Uterus (tissue), 3 donors: ENCODE measurements at regions not wholly inside any gene's neighbourhood (a gene's known extent, or its start where the extent isn't known, plus 50 kb on each side); places are given as distances from the start of the nearest gene placed in this dataset.

Source experiments
- DNase-seq, 2 donors: peaks; one replicate each; pipeline ENCODE4 v3.0.0-alpha.2; 2019 to 2020
- H3K27ac ChIP-seq, 2 donors: fragments of 200-600 bp; sonication (generic); 1 replicate in 1 of 2; 2 replicates in 1 of 2; pipeline ENCODE4 v1.5.1; 2016 to 2018
- H3K27me3 ChIP-seq, 2 donors: fragments of 200-600 bp; sonication (generic); one replicate each; pipeline ENCODE4 v1.5.1; 2018 to 2019; ENCODE audit warnings: control low read depth in 1 of 2
- H3K36me3 ChIP-seq, 2 donors: fragments of 200-600 bp; sonication (generic); one replicate each; pipeline ENCODE4 v1.5.1; 2019; ENCODE audit warnings: control low read depth in 1 of 2
- H3K4me1 ChIP-seq, 2 donors: fragments of 200-600 bp; sonication (generic); one replicate each; pipeline ENCODE4 v1.5.1; 2018 to 2019; ENCODE audit warnings: control low read depth in 1 of 2
- H3K4me3 ChIP-seq, 2 donors: fragments of 200-600 bp; sonication (generic); 1 replicate in 1 of 2; 2 replicates in 1 of 2; pipeline ENCODE4 v1.5.1; 2018 to 2019; ENCODE audit warnings: mild to moderate bottlenecking in 1 of 2
- H3K9me3 ChIP-seq, 2 donors: fragments of 200-600 bp; sonication (generic); one replicate each; pipeline ENCODE4 v1.5.1; 2019; ENCODE audit warnings: control low read depth in 1 of 2
- CTCF ChIP-seq, 4 experiments: fragments of 200-600 bp in 2 of 4; fragments of 450-650 bp in 2 of 4; sonication (generic) in 2 of 4; IDR thresholded peaks; one replicate each; pipeline ENCODE4 v1.5.1; 2016 to 2019; ENCODE audit warnings: antibody characterized with exemption in 4 of 4, mild to moderate bottlenecking in 2 of 4, moderate library complexity in 1 of 4
- POLR2A ChIP-seq, 2 donors: fragments of 450-650 bp; IDR thresholded peaks; one replicate each; pipeline ENCODE4 v1.6.1; 2016; ENCODE audit warnings: antibody characterized with exemption in 2 of 2, mild to moderate bottlenecking in 1 of 2, moderate library complexity in 1 of 2
- intact Hi-C: fragments of 100-400 bp; cut with DNase I; formaldehyde crosslinking; loops from one replicate; pipeline ENCODE4 v1.15.1; 2023; ENCODE audit warnings: low total_unique reads
- donor health status: DM: yes; HTN: yes; CAD: no.

GRCh38 chr4:111113591-111113990, 490.7 kb upstream of the PITX2 start:
- DNase-seq = no peak
- TF ChIP-seq POLR2A (IDR thresholded peaks at IDR 0.05) (no peak), CTCF (IDR thresholded peaks at IDR 0.05) (no peak)
- Histone ChIP-seq H3K4me3 (no peak overlapping the region), H3K9me3 (no peaks in the 10 kb centered on the region), H3K27me3 (no peaks in the 10 kb centered on the region), H3K36me3 (no peaks in the 10 kb centered on the region), H3K4me1 (no peaks in the 10 kb centered on the region), H3K27ac (no peak overlapping the region)
- intact Hi-C loops = no loop called here

- Histone ChIP-seq H3K27me3 (no peaks in the 10 kb centered on the region), H3K27ac (no peak overlapping the region), H3K4me1 (no peaks in the 10 kb centered on the region), H3K4me3 (no peak overlapping the region), H3K9me3 (no peaks in the 10 kb centered on the region), H3K36me3 (no peaks in the 10 kb centered on the region)
- DNase-seq = no peak
- TF ChIP-seq POLR2A (IDR thresholded peaks at IDR 0.05) = no peak
- no peak for TF ChIP-seq CTCF (IDR thresholded peaks at IDR 0.05)
- intact Hi-C loops = no loop called here
Measured at GRCh38 chr4:111115881-111116280, 493.0 kb upstream of the PITX2 start.

- no peak overlapping the region for H3K27ac ChIP-seq
Measured at GRCh38 chr4:111120191-111120590, 497.3 kb upstream of the PITX2 start.

GRCh38 chr4:111126340-111126739, 503.5 kb upstream of the PITX2 start:
- Histone ChIP-seq H3K36me3 (no peaks in the 10 kb centered on the region), H3K9me3 (no peaks in the 10 kb centered on the region), H3K4me3 (no peak overlapping the region), H3K27ac (no peak overlapping the region), H3K27me3 (no peaks in the 10 kb centered on the region), H3K4me1 (no peaks in the 10 kb centered on the region)
- no peak for TF ChIP-seq CTCF (IDR thresholded peaks at IDR 0.05)
- TF ChIP-seq POLR2A (IDR thresholded peaks at IDR 0.05) = no peak
- no peak for DNase-seq
- intact Hi-C loops = no loop called here

More at GRCh38 chr4:111120191-111120590, 497.3 kb upstream of the PITX2 start:
- DNase-seq = no peak
- Histone ChIP-seq H3K9me3 (no peaks in the 10 kb centered on the region), H3K36me3 (no peaks in the 10 kb centered on the region), H3K4me3 (no peak overlapping the region), H3K27me3 (no peaks in the 10 kb centered on the region), H3K4me1 (no peaks in the 10 kb centered on the region)
- TF ChIP-seq POLR2A (IDR thresholded peaks at IDR 0.05) = no peak
- TF ChIP-seq CTCF (IDR thresholded peaks at IDR 0.05) = no peak
- intact Hi-C loops = no loop called here

GRCh38 chr4:111127841-111128240, 505.0 kb upstream of the PITX2 start:
- intact Hi-C loops = no loop called here
- Histone ChIP-seq H3K27me3 (no peaks in the 10 kb centered on the region), H3K4me3 (no peak overlapping the region), H3K36me3 (no peaks in the 10 kb centered on the region), H3K9me3 (no peaks in the 10 kb centered on the region), H3K27ac (no peak overlapping the region), H3K4me1 (no peaks in the 10 kb centered on the region)
- TF ChIP-seq POLR2A (IDR thresholded peaks at IDR 0.05) (no peak), CTCF (IDR thresholded peaks at IDR 0.05) (no peak)
- no peak for DNase-seq
